ENCODE measurements at regions not wholly inside any gene's neighbourhood (a gene's known extent, or its start where the extent isn't known, plus 50 kb on each side); places are given as distances from the start of the nearest gene placed in this dataset.

- TF ChIP-seq GABPA (IDR thresholded peaks at IDR 0.05; ENCODE audit: low read depth), result no peak
- no peak for TF ChIP-seq MTA3 (IDR thresholded peaks at IDR 0.05; ENCODE audit: borderline replicate concordance, low read length)
- TF ChIP-seq, protein P1, sequence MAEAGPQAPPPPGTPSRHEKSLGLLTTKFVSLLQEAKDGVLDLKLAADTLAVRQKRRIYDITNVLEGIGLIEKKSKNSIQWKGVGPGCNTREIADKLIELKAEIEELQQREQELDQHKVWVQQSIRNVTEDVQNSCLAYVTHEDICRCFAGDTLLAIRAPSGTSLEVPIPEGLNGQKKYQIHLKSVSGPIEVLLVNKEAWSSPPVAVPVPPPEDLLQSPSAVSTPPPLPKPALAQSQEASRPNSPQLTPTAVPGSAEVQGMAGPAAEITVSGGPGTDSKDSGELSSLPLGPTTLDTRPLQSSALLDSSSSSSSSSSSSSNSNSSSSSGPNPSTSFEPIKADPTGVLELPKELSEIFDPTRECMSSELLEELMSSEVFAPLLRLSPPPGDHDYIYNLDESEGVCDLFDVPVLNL (IDR thresholded peaks at IDR 0.05; ENCODE audit: low read depth, low read length), result no peak
- TF ChIP-seq RAD51 (IDR thresholded peaks at IDR 0.05), result no peak
- TF ChIP-seq, protein P2, sequence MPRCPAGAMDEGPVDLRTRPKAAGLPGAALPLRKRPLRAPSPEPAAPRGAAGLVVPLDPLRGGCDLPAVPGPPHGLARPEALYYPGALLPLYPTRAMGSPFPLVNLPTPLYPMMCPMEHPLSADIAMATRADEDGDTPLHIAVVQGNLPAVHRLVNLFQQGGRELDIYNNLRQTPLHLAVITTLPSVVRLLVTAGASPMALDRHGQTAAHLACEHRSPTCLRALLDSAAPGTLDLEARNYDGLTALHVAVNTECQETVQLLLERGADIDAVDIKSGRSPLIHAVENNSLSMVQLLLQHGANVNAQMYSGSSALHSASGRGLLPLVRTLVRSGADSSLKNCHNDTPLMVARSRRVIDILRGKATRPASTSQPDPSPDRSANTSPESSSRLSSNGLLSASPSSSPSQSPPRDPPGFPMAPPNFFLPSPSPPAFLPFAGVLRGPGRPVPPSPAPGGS (IDR thresholded peaks at IDR 0.05; ENCODE audit: borderline replicate concordance, insufficient read depth, low read depth, low read length, poor library complexity, severe bottlenecking), result no peak
- no peak for TF ChIP-seq CBFB (IDR thresholded peaks at IDR 0.05; ENCODE audit: low read depth)
- no peak for TF ChIP-seq LARP7 (IDR thresholded peaks at IDR 0.05)
- TF ChIP-seq POLR2A (IDR thresholded peaks at IDR 0.05; ENCODE audit: low read depth, low read length), result no peak
- TF ChIP-seq, protein P3, sequence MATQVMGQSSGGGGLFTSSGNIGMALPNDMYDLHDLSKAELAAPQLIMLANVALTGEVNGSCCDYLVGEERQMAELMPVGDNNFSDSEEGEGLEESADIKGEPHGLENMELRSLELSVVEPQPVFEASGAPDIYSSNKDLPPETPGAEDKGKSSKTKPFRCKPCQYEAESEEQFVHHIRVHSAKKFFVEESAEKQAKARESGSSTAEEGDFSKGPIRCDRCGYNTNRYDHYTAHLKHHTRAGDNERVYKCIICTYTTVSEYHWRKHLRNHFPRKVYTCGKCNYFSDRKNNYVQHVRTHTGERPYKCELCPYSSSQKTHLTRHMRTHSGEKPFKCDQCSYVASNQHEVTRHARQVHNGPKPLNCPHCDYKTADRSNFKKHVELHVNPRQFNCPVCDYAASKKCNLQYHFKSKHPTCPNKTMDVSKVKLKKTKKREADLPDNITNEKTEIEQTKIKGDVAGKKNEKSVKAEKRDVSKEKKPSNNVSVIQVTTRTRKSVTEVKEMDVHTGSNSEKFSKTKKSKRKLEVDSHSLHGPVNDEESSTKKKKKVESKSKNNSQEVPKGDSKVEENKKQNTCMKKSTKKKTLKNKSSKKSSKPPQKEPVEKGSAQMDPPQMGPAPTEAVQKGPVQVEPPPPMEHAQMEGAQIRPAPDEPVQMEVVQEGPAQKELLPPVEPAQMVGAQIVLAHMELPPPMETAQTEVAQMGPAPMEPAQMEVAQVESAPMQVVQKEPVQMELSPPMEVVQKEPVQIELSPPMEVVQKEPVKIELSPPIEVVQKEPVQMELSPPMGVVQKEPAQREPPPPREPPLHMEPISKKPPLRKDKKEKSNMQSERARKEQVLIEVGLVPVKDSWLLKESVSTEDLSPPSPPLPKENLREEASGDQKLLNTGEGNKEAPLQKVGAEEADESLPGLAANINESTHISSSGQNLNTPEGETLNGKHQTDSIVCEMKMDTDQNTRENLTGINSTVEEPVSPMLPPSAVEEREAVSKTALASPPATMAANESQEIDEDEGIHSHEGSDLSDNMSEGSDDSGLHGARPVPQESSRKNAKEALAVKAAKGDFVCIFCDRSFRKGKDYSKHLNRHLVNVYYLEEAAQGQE (IDR thresholded peaks at IDR 0.05; ENCODE audit: low read depth, low read length), result no peak
- no peak for TF ChIP-seq PML (IDR thresholded peaks at IDR 0.05; ENCODE audit: low read length)
- no peak for TF ChIP-seq E2F8 (IDR thresholded peaks at IDR 0.05; ENCODE audit: low read depth, partially characterized antibody)
- TF ChIP-seq, protein P4, sequence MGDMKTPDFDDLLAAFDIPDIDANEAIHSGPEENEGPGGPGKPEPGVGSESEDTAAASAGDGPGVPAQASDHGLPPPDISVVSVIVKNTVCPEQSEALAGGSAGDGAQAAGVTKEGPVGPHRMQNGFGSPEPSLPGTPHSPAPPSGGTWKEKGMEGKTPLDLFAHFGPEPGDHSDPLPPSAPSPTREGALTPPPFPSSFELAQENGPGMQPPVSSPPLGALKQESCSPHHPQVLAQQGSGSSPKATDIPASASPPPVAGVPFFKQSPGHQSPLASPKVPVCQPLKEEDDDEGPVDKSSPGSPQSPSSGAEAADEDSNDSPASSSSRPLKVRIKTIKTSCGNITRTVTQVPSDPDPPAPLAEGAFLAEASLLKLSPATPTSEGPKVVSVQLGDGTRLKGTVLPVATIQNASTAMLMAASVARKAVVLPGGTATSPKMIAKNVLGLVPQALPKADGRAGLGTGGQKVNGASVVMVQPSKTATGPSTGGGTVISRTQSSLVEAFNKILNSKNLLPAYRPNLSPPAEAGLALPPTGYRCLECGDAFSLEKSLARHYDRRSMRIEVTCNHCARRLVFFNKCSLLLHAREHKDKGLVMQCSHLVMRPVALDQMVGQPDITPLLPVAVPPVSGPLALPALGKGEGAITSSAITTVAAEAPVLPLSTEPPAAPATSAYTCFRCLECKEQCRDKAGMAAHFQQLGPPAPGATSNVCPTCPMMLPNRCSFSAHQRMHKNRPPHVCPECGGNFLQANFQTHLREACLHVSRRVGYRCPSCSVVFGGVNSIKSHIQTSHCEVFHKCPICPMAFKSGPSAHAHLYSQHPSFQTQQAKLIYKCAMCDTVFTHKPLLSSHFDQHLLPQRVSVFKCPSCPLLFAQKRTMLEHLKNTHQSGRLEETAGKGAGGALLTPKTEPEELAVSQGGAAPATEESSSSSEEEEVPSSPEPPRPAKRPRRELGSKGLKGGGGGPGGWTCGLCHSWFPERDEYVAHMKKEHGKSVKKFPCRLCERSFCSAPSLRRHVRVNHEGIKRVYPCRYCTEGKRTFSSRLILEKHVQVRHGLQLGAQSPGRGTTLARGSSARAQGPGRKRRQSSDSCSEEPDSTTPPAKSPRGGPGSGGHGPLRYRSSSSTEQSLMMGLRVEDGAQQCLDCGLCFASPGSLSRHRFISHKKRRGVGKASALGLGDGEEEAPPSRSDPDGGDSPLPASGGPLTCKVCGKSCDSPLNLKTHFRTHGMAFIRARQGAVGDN (IDR thresholded peaks at IDR 0.05), result no peak
- WGBS (ENCODE audit: insufficient coverage, insufficient replicate concordance, low lambda C conversion rate, missing lambda C conversion rate), result 16% methylated on average over 7 of the region's 7 CpGs
- DNase-seq (ENCODE audit: low read depth, low spot score), result no peak
- no peak for ATAC-seq
- Histone ChIP-seq H3K9me3 (replicated peaks; ENCODE audit: control insufficient read depth, insufficient read depth, low read length) (no peaks in the 10 kb centered on the region), H3K4me1 (ENCODE audit: control insufficient read depth, insufficient read depth, low read length) (no peaks in the 10 kb centered on the region), H3K27me3 (replicated peaks in 1 of 2; ENCODE audit: control insufficient read depth in 2 of 2, insufficient read depth in 2 of 2, low read length in 1 of 2) (no peaks in the 10 kb centered on the region; a peak in 1 of 4 replicates), H3K79me2 (ENCODE audit: control insufficient read depth, insufficient read depth, low read length) (no peaks in the 10 kb centered on the region), H2AFZ (ENCODE audit: control insufficient read depth, low read depth, low read length) (no peak overlapping the region), H4K20me1 (ENCODE audit: control insufficient read depth, insufficient read depth) (no peaks in the 10 kb centered on the region), H3K27ac (ENCODE audit: control insufficient read depth, insufficient read depth) (no peak overlapping the region), H3K36me3 (ENCODE audit: control insufficient read depth in 2 of 2, insufficient read depth in 2 of 2, low read length in 1 of 2) (no peaks in the 10 kb centered on the region), H3K4me2 (ENCODE audit: control insufficient read depth, insufficient read depth) (no peak overlapping the region), H3K4me3 (no peak overlapping the region), H3K9ac (ENCODE audit: control insufficient read depth, insufficient read depth, low read length) (no peak overlapping the region)
- intact Hi-C loops (cut with micrococcal nuclease; ENCODE audit: unreplicated experiment) (no loop called here), in situ Hi-C loops (cut with MboI) (no loop called here)
- ChIA-PET CTCF (no interaction called here), SMC1A (ENCODE audit: uncharacterized antibody, unreplicated experiment) (no interaction called here), POLR2A (no interaction called here), RAD21 (ENCODE audit: unreplicated experiment) (no interaction called here)
- no peak for FAIRE-seq
- no TSS peak for BruUV-seq (replicated peaks)
Observed at GRCh38 chr9:93865245-93865644, 89.9 kb downstream of the BARX1 start.
